ENCODE measurements at regions not wholly inside any gene's neighbourhood (a gene's known extent, or its start where the extent isn't known, plus 50 kb on each side); places are given as distances from the start of the nearest gene placed in this dataset.
"Not testable (repeated sequence)": the region's sequence is repeated elsewhere in the genome, so short reads cannot be mapped to it uniquely, and the experiment has no call there.

DNA sequence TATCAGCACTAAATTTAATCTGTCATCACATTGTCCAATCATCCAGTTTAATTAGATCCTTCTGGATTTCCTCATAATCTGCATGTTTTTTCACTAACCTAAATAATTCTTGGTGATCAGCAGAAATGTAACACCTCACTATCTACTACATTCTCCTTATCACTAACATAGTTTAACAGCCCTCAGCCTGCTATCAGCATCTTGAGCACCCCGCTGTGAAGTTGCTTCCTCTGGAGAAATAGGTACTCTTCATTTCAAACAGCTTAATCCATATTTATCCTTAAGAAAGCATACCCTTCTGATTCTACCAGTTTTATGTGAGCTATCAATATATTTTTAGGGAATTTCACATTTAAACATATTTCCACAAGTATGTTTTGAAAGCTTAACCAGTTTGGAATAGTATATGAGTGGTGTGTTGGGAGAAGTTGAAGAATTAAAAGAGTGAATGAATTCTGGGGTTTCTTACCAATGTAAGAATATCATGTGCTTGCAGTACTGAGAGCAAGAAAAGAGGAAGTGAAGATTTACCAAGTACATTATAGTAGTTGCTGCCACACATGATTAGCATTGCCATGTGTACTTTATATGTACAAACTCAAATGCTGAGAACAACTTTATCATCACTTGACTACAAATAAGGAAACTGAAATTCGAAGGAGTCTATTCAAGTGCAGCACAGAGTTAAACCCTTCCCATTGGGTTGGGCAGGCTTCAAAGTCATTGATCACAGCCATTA is 771.1 kb upstream of the ADGRL4 start:
- no peak for DNase-seq

DNA sequence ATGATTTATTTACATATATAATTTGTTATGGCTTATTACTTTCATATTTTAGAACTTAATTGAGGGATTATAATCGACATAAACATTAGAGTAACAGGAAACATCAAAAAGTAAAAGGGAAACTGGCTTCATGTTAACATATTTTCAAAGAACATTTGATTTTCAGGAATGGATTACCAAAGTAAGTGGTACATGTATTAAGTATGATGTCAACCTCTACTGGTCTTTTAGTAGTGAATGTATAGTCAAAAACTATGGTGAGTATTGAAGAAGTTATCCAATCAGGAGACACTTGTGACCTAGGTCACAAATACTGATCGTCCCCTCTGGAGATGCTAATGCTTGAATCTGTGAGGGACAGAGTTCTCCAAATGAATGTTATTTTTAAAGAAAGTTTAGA is 768.9 kb upstream of the ADGRL4 start:
- no peak for DNase-seq

DNA sequence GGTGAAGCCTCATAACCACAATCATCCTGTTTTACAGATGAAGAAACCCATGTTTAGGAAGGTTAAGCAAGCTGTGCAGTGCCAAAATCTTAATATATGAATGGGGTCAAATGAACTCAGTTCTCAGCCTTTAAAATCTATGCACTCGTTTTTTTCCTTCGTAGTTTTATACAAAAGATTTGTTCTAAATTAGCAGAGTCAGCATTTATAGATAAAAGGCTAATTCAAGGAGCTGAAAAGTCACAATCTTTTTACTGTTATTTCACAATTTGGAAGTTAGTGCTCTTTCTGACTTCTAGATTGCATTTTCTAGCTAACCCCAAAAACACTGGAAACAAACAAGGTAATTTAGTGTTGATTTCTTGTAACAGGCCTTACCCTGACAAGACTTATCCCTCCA is 766.9 kb upstream of the ADGRL4 start:
- DNase-seq = no peak

DNA sequence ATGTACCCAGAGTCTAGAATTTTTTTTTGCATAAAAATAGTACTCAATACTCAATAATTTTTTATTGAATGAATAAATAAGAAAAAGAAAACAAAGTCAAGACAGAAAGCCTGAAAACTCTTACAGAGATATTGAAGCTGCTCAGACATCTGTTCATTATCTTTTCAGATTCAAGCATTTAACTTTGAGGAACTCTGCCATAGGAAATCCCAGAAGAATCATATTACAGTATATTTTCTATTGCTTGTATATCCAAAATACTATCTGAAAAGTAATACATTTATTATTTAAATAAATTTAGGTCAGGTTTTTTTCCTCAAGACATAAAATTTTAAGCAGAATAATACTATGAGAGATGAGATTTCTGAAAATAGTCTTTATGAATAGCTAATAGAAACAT is 755.9 kb upstream of the ADGRL4 start:
- no peak for DNase-seq

DNA sequence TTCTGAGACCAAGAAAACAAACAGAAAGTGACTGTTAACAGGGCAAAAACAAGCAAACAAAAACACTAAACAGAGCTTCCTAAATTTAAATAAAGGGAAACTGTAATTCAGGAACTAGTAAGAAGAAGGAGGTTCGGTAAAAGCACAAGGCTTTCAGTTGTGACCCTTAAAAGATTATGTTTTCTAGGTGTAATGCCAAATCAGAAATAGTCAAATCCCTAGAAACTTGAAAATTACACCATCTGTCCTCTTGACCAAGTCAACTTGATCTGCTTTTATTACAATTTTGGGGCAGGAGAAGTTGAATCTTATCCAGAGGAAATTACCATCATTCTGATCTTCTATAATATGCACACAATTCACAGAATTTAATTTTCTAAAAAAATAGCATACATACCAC is 754.0 kb upstream of the ADGRL4 start:
- DNase-seq = no peak

DNA sequence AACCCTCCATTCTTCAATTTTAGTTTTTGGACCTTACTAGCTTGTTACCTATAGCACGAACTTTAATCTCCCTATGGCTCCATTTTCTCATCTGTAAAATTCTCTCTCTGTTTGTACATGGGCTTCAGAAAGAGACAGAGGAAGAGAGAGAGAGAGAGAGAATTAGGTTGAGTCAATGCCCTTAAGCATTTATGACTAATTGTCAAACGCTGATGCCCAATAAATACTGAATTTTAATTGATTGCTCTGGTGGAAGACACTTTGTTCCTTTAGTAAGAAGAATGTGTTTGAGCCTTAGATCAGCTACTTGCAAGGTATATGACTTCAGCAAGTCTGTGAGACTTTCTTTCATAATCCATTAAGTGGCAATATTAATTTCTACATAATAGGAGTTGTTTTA is 743.1 kb upstream of the ADGRL4 start:
- DNase-seq = no peak

DNA sequence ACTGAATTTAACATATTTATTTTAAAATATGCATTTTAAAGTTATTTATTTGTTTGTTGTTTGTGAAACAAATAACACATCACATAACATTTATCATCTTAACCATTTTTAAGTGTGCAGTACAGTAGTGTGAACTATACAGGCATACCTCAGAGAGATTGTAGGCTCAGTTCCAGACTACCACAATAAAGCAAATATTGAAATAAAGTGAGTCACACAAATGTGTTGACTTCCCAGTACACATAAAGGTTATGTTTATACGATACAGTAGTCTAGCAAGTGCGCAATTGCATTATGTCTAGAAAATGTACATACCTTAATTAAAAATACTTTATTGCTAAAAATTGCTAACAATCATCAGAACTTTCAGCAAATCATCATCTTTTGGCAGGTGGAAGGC is 739.4 kb upstream of the ADGRL4 start:
- no peak for DNase-seq

DNA sequence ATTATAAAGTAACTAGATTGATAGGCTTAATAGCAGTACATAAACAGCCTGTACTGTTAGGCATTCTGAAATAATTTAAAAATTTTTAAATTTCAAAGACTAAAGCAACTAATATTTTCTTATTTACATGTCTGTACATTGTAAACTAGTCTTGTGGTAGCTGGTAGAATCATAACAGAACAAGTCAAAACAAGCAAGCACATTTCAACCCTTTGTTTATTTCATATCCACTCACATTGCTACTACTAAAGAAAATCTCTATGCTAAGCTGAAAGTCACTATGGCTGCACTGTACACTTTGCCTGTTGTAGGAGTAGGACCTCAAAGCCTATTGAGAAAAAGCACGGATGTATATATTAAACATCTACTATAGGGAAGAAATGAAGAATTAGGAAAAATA is 738.2 kb upstream of the ADGRL4 start:
- no peak for DNase-seq

DNA sequence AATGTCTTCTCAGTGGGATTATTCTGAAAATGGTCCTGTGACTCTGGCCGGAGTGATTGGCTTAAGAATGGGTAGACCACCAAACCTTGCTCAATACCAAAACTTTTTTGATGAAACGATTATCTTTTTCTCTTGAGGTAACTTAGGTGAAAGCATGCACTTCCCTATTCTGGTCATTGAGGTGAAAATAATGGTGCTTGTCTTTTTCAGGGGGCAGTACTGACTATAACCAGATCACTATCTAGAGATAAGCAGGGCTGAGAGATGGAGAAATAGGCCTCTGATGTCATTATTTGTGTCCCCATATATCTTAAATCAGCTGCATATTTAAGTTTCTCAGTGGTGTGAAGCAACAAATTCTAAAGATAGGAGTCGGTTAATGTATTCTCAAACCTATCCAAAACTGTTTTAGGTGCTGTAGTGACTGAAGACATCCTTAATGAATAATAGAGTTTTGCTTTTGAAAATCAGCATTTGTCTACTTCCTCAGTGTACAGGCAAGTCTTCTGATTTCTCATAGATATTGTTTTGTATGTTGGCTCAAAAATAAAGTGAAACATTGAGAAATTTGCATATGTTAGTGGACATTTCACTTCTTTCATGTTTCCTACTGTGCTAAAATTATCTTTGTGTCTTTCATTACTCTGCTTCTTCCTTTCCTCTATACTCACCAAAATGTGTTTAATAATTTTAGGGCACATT is 735.3 kb upstream of the ADGRL4 start:
- no peak for DNase-seq

DNA sequence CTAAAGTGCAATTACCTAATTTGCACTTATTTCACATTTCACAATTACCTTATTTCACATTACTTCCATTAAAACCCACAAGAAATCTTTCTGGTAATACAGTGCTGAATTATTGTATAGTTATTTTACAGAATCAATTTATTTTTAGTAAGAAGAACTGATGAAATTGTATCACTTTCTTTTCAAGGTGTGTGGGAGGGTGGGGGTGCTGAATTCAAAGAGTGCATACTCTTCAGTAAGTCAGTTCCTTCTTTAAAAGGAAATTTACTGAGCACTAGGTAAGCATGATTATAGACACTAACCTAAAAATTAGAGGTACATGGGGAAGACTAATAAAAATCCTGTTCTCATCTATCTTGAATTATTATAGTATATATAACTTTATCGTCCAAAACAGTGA is 731.6 kb upstream of the ADGRL4 start:
- DNase-seq = no peak

DNA sequence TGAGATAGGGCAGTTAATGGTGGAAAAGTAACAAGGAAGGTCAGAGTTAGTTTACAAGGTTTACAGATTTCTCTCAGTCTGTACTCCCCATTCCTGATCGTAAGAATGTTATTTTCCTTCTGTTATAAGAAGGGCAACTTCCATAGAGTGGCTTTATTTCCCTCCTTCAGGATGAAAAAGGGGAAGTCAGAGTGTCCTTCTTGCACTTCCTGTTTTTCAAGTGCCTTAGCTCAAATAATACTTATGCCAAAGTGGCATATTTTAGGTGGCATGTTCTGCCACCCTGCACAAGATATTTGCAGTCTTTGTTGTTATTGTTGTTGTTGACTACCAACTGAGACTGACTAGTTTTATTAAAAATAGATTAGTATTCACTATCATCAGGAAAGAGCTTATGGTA is 730.7 kb upstream of the ADGRL4 start:
- no peak for DNase-seq

DNA sequence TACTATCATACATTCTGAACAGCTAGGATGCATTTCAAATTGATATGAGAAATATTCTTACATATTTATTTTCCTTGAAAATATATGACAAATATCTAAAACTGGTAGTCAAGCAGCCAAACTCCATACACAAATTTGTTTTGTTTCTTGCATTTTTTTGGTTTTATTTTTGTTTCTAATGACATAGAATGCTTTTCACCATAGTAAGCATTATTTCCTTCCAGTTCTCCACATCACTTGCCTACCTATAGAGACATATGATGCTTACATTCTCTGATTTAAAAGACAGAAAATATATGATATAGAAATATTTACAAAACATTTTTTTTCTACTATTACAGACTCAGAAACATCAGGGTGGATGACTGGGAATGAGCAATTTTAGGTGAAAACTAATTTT is 726.4 kb upstream of the ADGRL4 start:
- no peak for DNase-seq

DNA sequence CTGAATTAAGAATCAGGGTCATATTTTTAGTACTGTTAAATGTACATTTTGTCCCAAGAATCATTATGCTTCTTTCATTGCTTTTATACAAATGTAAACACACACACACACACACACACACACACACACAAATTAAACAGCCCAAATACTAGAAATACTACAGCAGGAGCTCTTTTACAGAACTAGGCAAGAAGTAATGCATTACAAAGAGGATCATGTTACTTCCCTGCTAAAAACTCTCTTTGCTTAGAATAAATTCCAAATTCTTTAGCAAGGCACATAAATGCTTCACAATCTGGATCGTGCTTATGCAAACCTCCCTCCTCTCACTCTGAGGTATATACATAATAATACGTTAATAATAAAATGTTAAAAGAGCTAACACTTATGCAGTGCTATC is 720.4 kb upstream of the ADGRL4 start:
- no peak for DNase-seq

DNA sequence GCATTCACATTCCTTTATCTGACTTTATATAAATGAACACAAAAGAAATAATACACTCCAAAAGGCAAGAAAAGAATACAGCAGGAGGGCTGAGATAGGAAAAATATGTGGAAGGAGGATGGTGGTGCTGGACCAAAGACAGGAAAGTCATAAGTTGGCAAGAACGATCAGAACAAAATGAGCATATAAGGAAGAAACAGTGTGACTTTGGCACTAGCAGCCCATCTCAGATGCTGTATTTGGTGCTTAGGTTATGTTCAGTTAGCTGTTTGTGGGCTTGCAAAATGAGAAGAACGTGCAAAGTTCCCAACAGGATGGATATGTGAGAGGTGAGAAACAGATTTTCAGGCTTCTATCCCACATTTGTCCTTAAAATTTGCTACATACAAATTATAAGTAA is 719.8 kb upstream of the ADGRL4 start:
- no peak for DNase-seq

DNA sequence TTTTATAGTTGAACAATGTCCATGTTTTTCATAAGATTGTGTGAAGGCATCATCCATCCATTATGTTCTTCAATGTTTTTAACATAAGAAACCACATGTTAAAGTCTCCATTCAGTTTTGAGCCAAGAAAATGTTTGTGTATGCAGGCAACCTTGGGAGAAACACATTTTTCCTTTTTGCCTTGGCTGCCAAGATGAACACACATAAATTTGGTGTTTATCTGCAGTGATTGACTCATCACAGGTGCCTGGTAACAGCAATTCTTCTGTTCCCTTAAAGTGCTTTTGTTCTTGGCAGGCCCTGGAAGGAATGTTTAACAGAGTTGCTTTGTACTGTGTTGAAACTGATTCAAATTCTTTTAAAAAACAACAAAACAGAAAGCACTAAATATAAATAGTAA is 709.9 kb upstream of the ADGRL4 start:
- no peak for DNase-seq

DNA sequence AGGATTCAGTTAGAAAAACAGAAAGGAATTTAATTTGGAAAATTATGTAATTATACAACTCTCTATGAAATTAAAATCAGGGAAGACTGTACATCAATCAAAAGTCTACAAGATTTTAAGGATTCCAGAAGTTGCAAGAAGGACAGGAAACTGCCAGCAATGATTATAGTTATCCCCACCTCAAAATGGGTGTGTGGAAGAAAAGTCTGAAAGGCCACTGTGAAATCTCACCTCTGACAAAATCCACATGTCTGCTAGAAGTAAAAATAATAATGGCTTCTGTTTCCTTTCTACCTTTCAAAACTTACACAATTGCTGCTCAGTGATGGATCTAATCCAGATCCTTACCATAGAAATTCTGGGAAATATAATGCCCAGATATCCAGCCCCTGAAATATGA is 708.1 kb upstream of the ADGRL4 start:
- no peak for DNase-seq

DNA sequence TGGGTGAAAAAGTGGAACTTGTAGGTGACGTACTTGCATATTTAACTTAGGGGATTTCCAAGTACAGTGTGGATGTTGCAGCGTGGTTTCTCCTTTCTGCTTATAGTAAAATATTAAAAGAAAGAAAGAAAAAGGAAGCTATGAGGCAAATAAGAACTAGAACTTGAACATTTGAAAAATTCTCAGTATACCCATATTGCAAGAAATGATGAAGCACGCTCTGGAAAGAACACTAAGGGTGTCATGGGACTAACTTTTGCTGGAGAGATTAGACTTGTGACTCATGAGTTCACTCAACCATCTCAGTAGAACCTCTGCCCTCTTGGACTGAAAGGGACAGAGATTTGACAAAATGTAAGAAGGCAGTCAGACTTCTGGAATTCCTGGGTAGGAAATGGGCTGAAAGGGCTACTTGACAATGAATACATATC is 704.5 kb upstream of the ADGRL4 start:
- no peak for DNase-seq

DNA sequence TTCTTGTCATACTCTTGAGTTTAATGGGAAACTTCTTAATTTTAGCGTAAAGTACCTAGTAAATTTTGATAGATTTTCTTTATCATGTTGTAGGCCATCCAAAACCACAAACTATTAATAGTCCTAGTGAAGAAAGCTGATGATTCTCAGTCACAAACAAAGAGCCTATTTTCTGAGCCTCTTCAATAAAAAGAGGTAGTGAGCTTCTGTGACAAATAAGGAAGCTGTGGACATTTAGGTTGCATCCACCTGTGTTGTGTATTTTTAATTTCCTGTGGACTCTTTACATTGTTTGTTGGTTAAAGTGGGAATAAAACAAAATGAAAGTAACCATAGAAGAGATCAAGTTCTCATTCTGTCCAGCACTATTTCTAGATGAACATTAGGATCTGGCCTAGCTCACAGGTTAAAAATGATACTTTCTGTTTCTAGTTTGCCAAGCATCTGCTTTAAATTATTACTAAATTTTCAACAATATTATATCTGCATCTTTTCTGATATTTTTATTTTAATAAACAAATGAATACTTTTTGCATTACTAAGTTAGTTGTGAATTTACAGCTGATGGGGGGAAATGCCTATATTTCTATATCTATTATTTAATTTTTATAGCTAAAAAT is 702.2 kb upstream of the ADGRL4 start:
- DNase-seq = no peak

DNA sequence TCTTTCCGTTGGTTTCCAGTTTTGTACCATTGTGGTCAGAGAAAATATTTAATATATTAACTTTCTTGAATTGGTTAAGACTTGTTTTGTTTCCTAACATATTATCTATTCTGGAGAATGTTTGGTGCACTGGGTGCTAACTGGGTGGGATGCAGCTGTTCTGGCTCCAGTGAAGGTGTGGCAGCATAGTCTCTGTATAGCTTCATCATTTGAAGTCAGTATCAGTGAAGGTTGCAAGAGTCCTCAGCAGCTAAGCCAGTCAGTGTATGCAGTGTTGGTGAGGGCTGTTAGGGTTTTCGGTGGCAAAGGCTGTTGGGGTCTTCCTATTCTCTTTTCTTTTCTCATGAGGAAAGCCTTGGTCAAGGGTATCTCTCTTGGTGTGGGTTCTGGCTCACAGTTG is 698.7 kb upstream of the ADGRL4 start:
- DNase-seq = no peak

DNA sequence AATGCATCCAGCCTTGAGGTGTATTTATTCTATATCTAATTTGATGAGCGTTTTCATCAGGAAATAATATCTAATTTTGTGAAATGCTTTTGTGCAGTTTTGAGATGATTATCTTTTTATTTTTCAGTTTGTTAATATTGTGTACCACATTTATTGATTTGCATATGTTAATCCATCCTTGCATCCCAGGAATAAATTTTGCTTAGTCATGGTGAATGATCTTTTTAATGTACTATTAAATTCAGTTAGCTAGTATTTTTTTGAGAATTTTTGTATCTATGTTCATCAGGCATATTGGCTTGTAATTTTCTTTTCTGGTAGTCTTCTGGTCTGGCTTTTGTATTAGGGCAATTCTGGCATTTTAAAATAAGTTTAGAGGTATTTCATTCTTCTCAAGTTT is 697.5 kb upstream of the ADGRL4 start:
- no peak for DNase-seq

DNA sequence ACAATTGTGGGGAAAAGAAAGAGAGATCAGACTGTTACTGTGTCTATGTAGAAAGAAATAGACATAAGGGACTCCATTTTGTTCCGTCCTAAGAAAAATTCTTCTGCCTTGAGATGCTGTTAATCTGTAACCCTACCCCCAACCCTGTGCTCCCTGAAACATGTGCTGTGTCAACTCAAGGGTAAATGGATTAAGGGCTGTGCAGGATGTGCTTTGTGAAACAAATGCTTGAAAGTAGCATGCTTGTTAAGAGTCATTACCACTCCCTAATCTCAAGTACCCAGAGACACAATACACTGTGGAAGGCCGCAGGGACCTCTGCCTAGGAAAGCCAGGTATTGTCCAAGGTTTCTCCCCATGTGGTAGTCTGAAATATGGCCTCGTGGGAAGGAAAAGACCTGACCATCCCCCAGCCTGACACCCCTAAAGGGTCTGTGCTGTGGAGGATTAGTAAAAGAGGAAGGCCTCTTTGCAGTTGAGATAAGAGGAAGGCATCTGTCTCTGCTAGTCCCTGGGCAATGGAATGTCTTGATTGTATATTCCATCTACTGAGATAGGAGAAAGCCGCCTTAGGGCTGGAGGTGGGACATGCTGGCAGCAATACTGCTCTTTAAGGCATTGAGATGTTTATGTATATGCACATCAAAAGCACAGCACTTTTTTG is 695.9 kb upstream of the ADGRL4 start:
- DNase-seq = not testable (repeated sequence)

DNA sequence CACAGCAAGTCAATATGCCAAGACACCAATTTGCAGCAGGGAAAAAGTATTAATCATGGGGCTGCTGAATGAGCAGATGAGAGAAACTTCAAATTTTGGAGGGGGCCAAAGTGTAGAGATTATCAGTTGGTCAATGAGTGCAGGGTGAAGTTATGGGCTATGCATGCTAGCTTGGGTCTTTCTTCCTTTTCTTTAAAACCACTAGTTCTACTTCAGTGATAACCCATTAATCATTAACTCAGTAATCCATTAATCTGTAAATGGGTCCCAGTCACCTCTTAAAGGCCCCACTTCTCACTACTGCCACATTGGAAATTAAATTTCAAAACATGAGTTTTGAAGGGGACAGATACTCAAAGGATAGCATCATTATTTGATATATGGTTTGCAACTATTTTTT is 688.6 kb upstream of the ADGRL4 start:
- no peak for DNase-seq

DNA sequence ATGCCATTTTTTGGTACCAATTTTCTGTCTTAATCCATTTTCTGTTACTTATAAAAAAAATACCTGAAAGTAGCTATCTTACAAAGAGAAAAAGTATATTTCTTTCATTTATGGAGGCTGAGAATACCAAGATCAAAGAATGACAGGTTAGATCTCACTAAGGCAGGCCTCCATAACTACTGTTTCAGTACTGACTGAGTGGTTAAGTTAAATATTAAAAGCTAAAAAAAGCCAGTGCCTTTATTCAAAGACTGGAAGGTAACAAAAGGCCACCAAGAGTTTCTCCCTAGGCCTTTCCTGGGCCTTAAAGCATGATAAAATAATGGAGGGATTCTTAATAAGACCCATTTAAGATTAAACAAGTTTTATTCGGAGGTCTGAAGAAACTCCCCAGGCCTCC is 687.7 kb upstream of the ADGRL4 start:
- DNase-seq = no peak
